CD4-positive, CD25-positive, alpha-beta regulatory T cell (primary cell): ENCODE measurements at regions not wholly inside any gene's neighbourhood (a gene's known extent, or its start where the extent isn't known, plus 50 kb on each side); places are given as distances from the start of the nearest gene placed in this dataset.

Source experiments
- ATAC-seq, 2 donors: fragments of 150-1000 bp; cut with Tn5 transposase; one replicate each; pipeline ENCODE4 v1.10.0; 2021; ENCODE audit warnings: low read depth in 2 of 2, moderate number of reproducible peaks in 2 of 2, moderate library complexity in 1 of 2
- DNase-seq, 3 donors: peaks; one replicate each; pipeline versions ENCODE4 v3.0.0 to v3.0.0-alpha.2; 2012 to 2022; ENCODE audit warnings: mixed read lengths in 1 of 3
- H3K27ac ChIP-seq: one replicate; pipeline ENCODE4 v1.7.0; 2013; ENCODE audit warnings: mild to moderate bottlenecking, low read length; ENCODE audit not compliant: insufficient read depth, poor library complexity, severe bottlenecking
- H3K27me3 ChIP-seq: one replicate; pipeline ENCODE4 v1.7.0; 2013; ENCODE audit warnings: low read length; ENCODE audit not compliant: control insufficient read depth, insufficient read depth
- H3K36me3 ChIP-seq: one replicate; pipeline ENCODE4 v1.7.0; 2013; ENCODE audit warnings: mild to moderate bottlenecking, low read length, moderate library complexity; ENCODE audit not compliant: control insufficient read depth, insufficient read depth
- H3K4me1 ChIP-seq: 2 replicates; pipeline ENCODE4 v1.7.0; 2013; ENCODE audit warnings: mild to moderate bottlenecking, low read length; ENCODE audit not compliant: insufficient read depth, control insufficient read depth, poor library complexity, severe bottlenecking
- H3K4me3 ChIP-seq: one replicate; pipeline ENCODE4 v1.7.0; 2013; ENCODE audit warnings: low read depth, mild to moderate bottlenecking, low read length, moderate library complexity
- H3K9me3 ChIP-seq, 2 experiments: 1 replicate in 1 of 2; 2 replicates in 1 of 2; pipeline ENCODE4 v1.7.0; 2013; ENCODE audit warnings: low read length in 2 of 2, mild to moderate bottlenecking in 1 of 2, moderate library complexity in 1 of 2; ENCODE audit not compliant: control insufficient read depth in 2 of 2
- H3K27ac Mint-ChIP-seq, 3 donors: one replicate each; pipeline ENCODE4 v1.8.0; 2020 to 2022; ENCODE audit warnings: mild to moderate bottlenecking in 3 of 3, mixed read lengths in 3 of 3, moderate library complexity in 2 of 3
- H3K27me3 Mint-ChIP-seq: one replicate; pipeline ENCODE4 v1.8.0; 2022; ENCODE audit warnings: mild to moderate bottlenecking, mixed read lengths
- H3K36me3 Mint-ChIP-seq: one replicate; pipeline ENCODE4 v1.8.0; 2020; ENCODE audit warnings: mixed read lengths
- H3K4me1 Mint-ChIP-seq, 4 donors: one replicate each; pipeline ENCODE4 v1.8.0; 2020 to 2022; ENCODE audit warnings: mixed read lengths in 4 of 4, mild to moderate bottlenecking in 1 of 4
- H3K4me3 Mint-ChIP-seq, 4 donors: one replicate each; pipeline ENCODE4 v1.8.0; 2020 to 2022; ENCODE audit warnings: mild to moderate bottlenecking in 4 of 4, mixed read lengths in 4 of 4, moderate library complexity in 3 of 4
- H3K9me3 Mint-ChIP-seq, 7 donors: one replicate each; pipeline ENCODE4 v1.8.0; 2020 to 2022; ENCODE audit warnings: mixed read lengths in 7 of 7, mild to moderate bottlenecking in 3 of 7, moderate library complexity in 2 of 7

DNA sequence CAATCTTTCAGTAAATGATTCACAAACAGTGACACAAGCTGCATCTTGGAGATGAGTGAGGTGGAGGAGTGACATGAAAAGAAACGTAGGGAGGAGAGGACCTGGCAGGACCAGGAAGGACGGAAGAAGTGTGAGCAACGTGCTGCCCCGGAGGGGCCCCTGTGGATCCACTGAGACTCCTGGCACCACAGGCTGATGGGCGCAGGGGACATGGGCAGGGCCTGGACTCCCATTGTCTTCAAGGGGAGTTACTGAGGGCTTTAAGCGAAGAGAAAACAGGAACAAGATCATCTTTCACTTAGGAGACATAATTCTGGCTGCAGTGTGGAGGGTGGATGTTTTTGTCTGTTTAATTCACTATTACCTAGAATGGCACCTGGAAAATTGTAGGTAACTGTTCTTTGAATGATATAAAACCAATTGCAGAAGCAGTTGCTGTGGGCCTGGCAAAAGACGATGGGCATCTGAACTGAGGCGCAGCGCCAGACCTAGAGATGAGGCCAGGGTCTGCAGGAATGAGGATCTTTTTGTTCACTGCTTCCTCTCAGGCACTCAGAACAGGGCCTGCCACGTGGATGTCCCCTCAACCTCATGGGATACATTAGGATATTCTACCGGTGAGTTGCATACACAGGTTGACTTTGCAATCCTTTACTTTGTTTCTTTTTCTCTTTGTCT lies 156.4 kb downstream of the TMEM18 start:
- no peak overlapping the region for H3K4me3 Mint-ChIP-seq
- no peak for ATAC-seq
- Histone ChIP-seq H3K27me3 (no peaks in the 10 kb centered on the region), H3K9me3 (no peaks in the 10 kb centered on the region), H3K36me3 (no peaks in the 10 kb centered on the region), H3K27ac (no peak overlapping the region), H3K4me3 (no peak overlapping the region), H3K4me1 (no peaks in the 10 kb centered on the region)
- no peak overlapping the region for H3K27ac Mint-ChIP-seq
- H3K4me1 Mint-ChIP-seq = peaks cover 0 to 2% (median 0%) of the 10 kb centered on the region in 4 donors
- peaks cover 4% of the 10 kb centered on the region for H3K27me3 Mint-ChIP-seq
- H3K9me3 Mint-ChIP-seq = peaks cover 0 to 6% (median 0%) of the 10 kb centered on the region in 7 donors
- no peak for DNase-seq
- no peaks in the 10 kb centered on the region for H3K36me3 Mint-ChIP-seq

DNA sequence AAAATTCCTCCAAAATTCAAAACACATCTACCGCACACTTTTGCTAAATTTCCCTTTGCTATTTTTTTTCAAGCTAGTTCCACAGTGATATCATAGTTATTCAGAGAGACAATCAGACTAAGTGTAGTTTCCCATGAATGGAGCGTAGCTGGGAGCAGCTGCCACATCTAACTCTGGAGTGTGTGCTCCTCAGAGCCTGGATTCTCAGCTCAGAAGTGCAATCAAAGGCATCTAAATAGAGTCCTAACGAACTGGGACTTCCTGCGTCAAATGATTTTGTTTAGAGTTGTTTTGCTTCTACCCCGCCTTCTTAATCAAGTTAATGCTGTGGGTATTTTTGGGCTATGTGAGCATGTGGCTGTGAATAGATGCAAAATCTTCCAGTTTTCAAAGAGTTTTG lies 160.3 kb downstream of the TMEM18 start:
- DNase-seq (no peak), ATAC-seq (no peak)
- no peaks in the 10 kb centered on the region for H3K36me3 Mint-ChIP-seq
- H3K27ac Mint-ChIP-seq = no peak overlapping the region
- peaks cover 4% of the 10 kb centered on the region for H3K27me3 Mint-ChIP-seq
- Histone ChIP-seq H3K4me3 (no peak overlapping the region), H3K27ac (no peak overlapping the region), H3K4me1 (no peaks in the 10 kb centered on the region), H3K27me3 (peaks cover 1% of the 10 kb centered on the region), H3K36me3 (no peaks in the 10 kb centered on the region), H3K9me3 (no peaks in the 10 kb centered on the region)
- no peak overlapping the region for H3K4me3 Mint-ChIP-seq
- H3K4me1 Mint-ChIP-seq = peaks cover 0 to 2% (median 0%) of the 10 kb centered on the region in 4 donors
- peaks cover 0 to 2% (median 0%) of the 10 kb centered on the region in 7 donors for H3K9me3 Mint-ChIP-seq

DNA sequence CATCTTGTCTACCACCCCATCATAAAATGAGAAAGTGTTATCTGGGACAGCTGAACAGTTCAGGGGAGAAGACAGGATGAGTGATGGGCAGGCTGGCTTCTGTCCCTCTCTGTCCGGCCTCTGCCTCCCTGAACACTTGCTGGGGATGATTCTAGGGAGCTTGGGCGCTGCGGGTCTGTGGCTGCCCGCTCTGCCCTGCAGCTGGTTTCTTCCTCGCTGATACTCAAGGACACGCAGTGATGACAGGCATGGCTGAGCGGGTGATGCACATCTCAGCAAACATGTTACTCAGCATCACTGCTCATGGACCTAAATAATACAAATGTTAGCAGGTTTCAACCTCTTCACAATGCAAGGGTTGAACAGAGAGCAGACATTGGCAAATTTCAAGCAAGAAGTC lies 161.1 kb downstream of the TMEM18 start:
- H3K36me3 ChIP-seq = no peaks in the 10 kb centered on the region
- H3K27ac ChIP-seq = no peak overlapping the region
- no peaks in the 10 kb centered on the region for H3K9me3 ChIP-seq
- peaks cover 1% of the 10 kb centered on the region for H3K27me3 ChIP-seq
- no peak overlapping the region for H3K27ac Mint-ChIP-seq
- H3K36me3 Mint-ChIP-seq = no peaks in the 10 kb centered on the region
- DNase-seq = no peak
- no peak overlapping the region for H3K4me3 Mint-ChIP-seq
- H3K27me3 Mint-ChIP-seq = no peaks in the 10 kb centered on the region
- H3K4me1 ChIP-seq = no peaks in the 10 kb centered on the region
- no peak overlapping the region for H3K4me3 ChIP-seq
- ATAC-seq = no peak
- peaks cover 0 to 2% (median 0%) of the 10 kb centered on the region in 7 donors for H3K9me3 Mint-ChIP-seq
- H3K4me1 Mint-ChIP-seq = peaks cover 0 to 2% (median 0%) of the 10 kb centered on the region in 4 donors

DNA sequence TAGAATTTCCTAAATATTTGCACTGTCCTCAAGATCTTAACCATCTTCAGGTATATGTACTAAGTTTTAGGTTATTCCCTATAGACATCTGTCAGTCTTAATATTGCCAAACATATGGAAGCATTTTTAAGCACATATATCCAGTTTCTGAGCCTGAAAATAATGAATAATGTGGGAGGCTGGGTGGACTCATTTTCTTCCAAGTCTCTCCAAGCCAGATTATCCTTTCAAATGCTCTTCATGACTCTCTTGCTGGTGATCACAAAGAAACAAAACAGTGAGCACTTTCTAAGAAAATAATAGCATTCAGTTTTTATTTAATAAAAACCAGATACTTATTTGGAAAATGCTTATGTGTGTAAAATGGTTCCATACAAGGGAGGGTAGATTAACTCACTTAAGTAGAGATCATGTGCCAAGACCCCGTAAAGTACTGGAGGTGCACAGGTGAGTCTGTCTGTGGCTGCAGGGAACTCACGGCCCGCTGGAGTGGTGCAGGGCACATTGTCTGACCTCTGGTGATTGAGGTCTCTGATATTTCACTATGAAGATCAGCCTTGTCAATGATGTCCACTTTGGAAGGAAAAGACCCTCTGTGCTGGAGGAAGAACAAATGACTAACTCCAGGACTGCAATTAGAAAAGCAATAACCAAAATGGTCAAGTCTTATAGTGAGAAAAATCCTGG lies 161.6 kb downstream of the TMEM18 start:
- DNase-seq (no peak), ATAC-seq (no peak)
- Mint-ChIP-seq H3K9me3 (peaks cover 0 to 2% (median 0%) of the 10 kb centered on the region in 7 donors), H3K36me3 (no peaks in the 10 kb centered on the region), H3K4me3 (no peak overlapping the region), H3K4me1 (peaks cover 0 to 2% (median 0%) of the 10 kb centered on the region in 4 donors), H3K27me3 (no peaks in the 10 kb centered on the region), H3K27ac (no peak overlapping the region)
- Histone ChIP-seq H3K9me3 (no peaks in the 10 kb centered on the region), H3K27me3 (peaks cover 1% of the 10 kb centered on the region), H3K4me3 (no peak overlapping the region), H3K36me3 (no peaks in the 10 kb centered on the region), H3K27ac (no peak overlapping the region), H3K4me1 (no peaks in the 10 kb centered on the region)

DNA sequence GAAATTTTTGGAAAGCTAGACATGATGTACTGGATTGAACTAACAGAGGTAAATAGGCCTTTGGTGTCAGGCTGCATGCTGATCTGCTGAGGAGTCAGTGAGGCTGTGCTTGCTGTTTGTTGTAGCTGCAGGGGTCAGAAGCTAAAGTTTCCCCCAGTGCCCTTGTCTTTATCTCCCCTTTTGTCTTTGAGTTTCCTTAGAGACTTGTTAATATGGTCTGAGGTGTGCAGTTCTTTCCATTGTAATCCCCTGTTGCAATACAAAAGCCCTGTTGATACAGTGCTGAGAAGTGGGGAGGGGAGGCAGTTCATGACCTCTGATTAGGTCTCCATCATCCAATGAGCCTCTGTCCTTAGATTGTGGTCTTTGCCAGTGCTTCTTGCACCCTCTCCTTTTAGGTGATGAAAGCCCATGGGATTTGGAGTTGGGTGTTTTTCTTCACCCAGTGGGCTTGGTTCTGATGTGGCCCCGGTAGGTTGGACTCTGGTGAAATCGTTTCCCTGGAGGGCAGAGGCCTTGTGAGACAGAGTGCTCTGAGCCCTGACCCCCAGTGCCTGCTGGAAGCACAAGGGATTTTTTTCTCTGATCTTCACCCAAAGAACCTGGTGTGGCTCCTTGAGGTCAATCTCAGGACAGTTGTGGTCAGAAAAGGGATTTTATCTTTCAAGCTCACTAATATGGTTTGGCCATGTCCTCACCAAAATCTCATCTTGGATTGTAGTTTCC lies 163.1 kb downstream of the TMEM18 start:
- Mint-ChIP-seq H3K4me1 (peaks cover 0 to 2% (median 0%) of the 10 kb centered on the region in 4 donors), H3K4me3 (no peak overlapping the region), H3K27me3 (no peaks in the 10 kb centered on the region), H3K36me3 (no peaks in the 10 kb centered on the region), H3K9me3 (peaks cover 0 to 2% (median 0%) of the 10 kb centered on the region in 7 donors), H3K27ac (no peak overlapping the region)
- ATAC-seq (no peak), DNase-seq (no peak)
- no peak overlapping the region for H3K4me3 ChIP-seq
- no peak overlapping the region for H3K27ac ChIP-seq
- H3K36me3 ChIP-seq = no peaks in the 10 kb centered on the region
- peaks cover 1% of the 10 kb centered on the region for H3K27me3 ChIP-seq
- H3K4me1 ChIP-seq = no peaks in the 10 kb centered on the region
- H3K9me3 ChIP-seq = no peaks in the 10 kb centered on the region

DNA sequence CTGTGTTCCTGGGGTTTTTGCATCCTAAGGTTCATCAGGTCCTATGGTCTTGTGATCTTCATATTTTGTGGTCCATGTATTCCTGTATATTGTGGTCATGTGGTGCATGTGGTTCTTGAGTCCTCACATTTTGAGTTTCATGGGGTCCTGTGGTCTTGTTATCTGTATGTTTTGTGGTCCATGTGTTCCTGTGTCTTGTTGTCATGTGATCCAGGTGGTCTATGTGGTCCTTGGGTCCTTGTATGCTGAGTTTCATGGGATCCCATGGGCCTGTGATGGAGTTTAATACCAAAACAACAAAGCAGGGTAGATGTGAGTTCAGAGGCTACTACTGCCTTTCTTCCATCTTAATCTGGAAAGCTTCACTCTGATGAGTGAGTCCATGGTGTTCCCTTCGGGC lies 166.4 kb downstream of the TMEM18 start:
- Mint-ChIP-seq H3K9me3 (peaks cover 0 to 1% (median 0%) of the 10 kb centered on the region in 7 donors), H3K36me3 (no peaks in the 10 kb centered on the region), H3K4me3 (no peak overlapping the region), H3K27me3 (no peaks in the 10 kb centered on the region), H3K27ac (no peak overlapping the region), H3K4me1 (no peaks in the 10 kb centered on the region)
- H3K4me3 ChIP-seq = no peak overlapping the region
- ATAC-seq (no peak), DNase-seq (no peak)
- no peaks in the 10 kb centered on the region for H3K36me3 ChIP-seq
- no peak overlapping the region for H3K27ac ChIP-seq
- H3K9me3 ChIP-seq = no peaks in the 10 kb centered on the region
- H3K27me3 ChIP-seq = peaks cover 1% of the 10 kb centered on the region
- no peaks in the 10 kb centered on the region for H3K4me1 ChIP-seq

DNA sequence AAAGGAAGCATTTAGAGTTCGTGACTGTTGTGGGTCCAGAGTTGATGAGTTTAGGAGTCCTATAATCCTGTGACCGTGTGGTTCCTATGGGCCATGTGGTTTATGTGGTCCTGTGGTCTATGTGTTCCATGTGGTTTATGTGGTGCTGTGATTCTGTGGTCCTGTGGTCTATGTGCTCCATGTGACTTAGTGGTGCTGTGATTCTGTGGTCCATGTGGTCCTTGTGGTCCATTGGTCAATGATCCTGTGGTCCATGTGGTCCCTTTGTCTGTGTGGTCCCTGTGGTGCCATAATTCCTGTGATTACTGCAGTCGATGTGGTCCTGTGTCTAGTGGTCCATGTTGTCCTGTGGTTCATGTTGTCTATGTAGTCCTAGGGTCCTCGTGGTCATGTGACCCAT lies 167.3 kb downstream of the TMEM18 start:
- Mint-ChIP-seq H3K9me3 (peaks cover 0 to 1% (median 0%) of the 10 kb centered on the region in 7 donors), H3K36me3 (no peaks in the 10 kb centered on the region), H3K27me3 (no peaks in the 10 kb centered on the region), H3K4me3 (no peak overlapping the region), H3K27ac (no peak overlapping the region), H3K4me1 (no peaks in the 10 kb centered on the region)
- ATAC-seq = no peak
- Histone ChIP-seq H3K27ac (no peak overlapping the region), H3K36me3 (no peaks in the 10 kb centered on the region), H3K4me1 (no peaks in the 10 kb centered on the region), H3K4me3 (no peak overlapping the region), H3K9me3 (no peaks in the 10 kb centered on the region), H3K27me3 (peaks cover 1% of the 10 kb centered on the region)
- no peak for DNase-seq
